Uterus (tissue), 3 donors: ENCODE measurements at regions not wholly inside any gene's neighbourhood (a gene's known extent, or its start where the extent isn't known, plus 50 kb on each side); places are given as distances from the start of the nearest gene placed in this dataset.
"Not testable (repeated sequence)": the region's sequence is repeated elsewhere in the genome, so short reads cannot be mapped to it uniquely, and the experiment has no call there.

ENCODE experiments used
- DNase-seq, 2 donors: peaks; one replicate each; pipeline ENCODE4 v3.0.0-alpha.2; 2019 to 2020
- H3K27ac ChIP-seq, 2 donors: fragments of 200-600 bp; sonication (generic); 1 replicate in 1 of 2; 2 replicates in 1 of 2; pipeline ENCODE4 v1.5.1; 2016 to 2018
- H3K27me3 ChIP-seq, 2 donors: fragments of 200-600 bp; sonication (generic); one replicate each; pipeline ENCODE4 v1.5.1; 2018 to 2019; ENCODE audit warnings: control low read depth in 1 of 2
- H3K36me3 ChIP-seq, 2 donors: fragments of 200-600 bp; sonication (generic); one replicate each; pipeline ENCODE4 v1.5.1; 2019; ENCODE audit warnings: control low read depth in 1 of 2
- H3K4me1 ChIP-seq, 2 donors: fragments of 200-600 bp; sonication (generic); one replicate each; pipeline ENCODE4 v1.5.1; 2018 to 2019; ENCODE audit warnings: control low read depth in 1 of 2
- H3K4me3 ChIP-seq, 2 donors: fragments of 200-600 bp; sonication (generic); 1 replicate in 1 of 2; 2 replicates in 1 of 2; pipeline ENCODE4 v1.5.1; 2018 to 2019; ENCODE audit warnings: mild to moderate bottlenecking in 1 of 2
- H3K9me3 ChIP-seq, 2 donors: fragments of 200-600 bp; sonication (generic); one replicate each; pipeline ENCODE4 v1.5.1; 2019; ENCODE audit warnings: control low read depth in 1 of 2
- CTCF ChIP-seq, 4 experiments: fragments of 200-600 bp in 2 of 4; fragments of 450-650 bp in 2 of 4; sonication (generic) in 2 of 4; IDR thresholded peaks; one replicate each; pipeline ENCODE4 v1.5.1; 2016 to 2019; ENCODE audit warnings: antibody characterized with exemption in 4 of 4, mild to moderate bottlenecking in 2 of 4, moderate library complexity in 1 of 4
- POLR2A ChIP-seq, 2 donors: fragments of 450-650 bp; IDR thresholded peaks; one replicate each; pipeline ENCODE4 v1.6.1; 2016; ENCODE audit warnings: antibody characterized with exemption in 2 of 2, mild to moderate bottlenecking in 1 of 2, moderate library complexity in 1 of 2
- intact Hi-C: fragments of 100-400 bp; cut with DNase I; formaldehyde crosslinking; loops from one replicate; pipeline ENCODE4 v1.15.1; 2023; ENCODE audit warnings: low total_unique reads
- donor health status: DM: yes; HTN: yes; CAD: no.

GRCh38 chr19:14328406-14328805 lies 52.8 kb upstream of the ADGRE5 start:
- DNase-seq: no peak
- Histone ChIP-seq H3K4me1 (no peaks in the 10 kb centered on the region), H3K4me3 (no peak overlapping the region), H3K27me3 (no peaks in the 10 kb centered on the region), H3K27ac (no peak overlapping the region), H3K9me3 (no peaks in the 10 kb centered on the region), H3K36me3 (no peaks in the 10 kb centered on the region)
- no peak for TF ChIP-seq POLR2A (IDR thresholded peaks at IDR 0.05)
- no peak for TF ChIP-seq CTCF (IDR thresholded peaks at IDR 0.05)
- intact Hi-C loops: no loop called here

GRCh38 chr19:14327061-14327460 lies 54.2 kb upstream of the ADGRE5 start:
- H3K27me3 ChIP-seq, intact Hi-C loops, H3K4me1 ChIP-seq, DNase-seq, H3K4me3 ChIP-seq, H3K9me3 ChIP-seq, H3K36me3 ChIP-seq, H3K27ac ChIP-seq: not testable (repeated sequence)

GRCh38 chr19:14325863-14326262 lies 55.4 kb upstream of the ADGRE5 start:
- no peak overlapping the region for H3K27ac ChIP-seq
- intact Hi-C loops: no loop called here
- DNase-seq: no peak
- no peaks in the 10 kb centered on the region for H3K9me3 ChIP-seq
- H3K4me1 ChIP-seq: no peaks in the 10 kb centered on the region
- H3K27me3 ChIP-seq: no peaks in the 10 kb centered on the region
- no peak overlapping the region for H3K4me3 ChIP-seq
- TF ChIP-seq CTCF (IDR thresholded peaks at IDR 0.05): no peak
- no peak for TF ChIP-seq POLR2A (IDR thresholded peaks at IDR 0.05)
- H3K36me3 ChIP-seq: no peaks in the 10 kb centered on the region

- no peak for TF ChIP-seq CTCF (IDR thresholded peaks at IDR 0.05)
- TF ChIP-seq POLR2A (IDR thresholded peaks at IDR 0.05): no peak
- no peaks in the 10 kb centered on the region for H3K4me1 ChIP-seq
- no peaks in the 10 kb centered on the region for H3K9me3 ChIP-seq
- intact Hi-C loops: no loop called here
- no peaks in the 10 kb centered on the region for H3K27me3 ChIP-seq
- H3K4me3 ChIP-seq: no peak overlapping the region
- no peak for DNase-seq
- H3K27ac ChIP-seq: no peak overlapping the region
- no peaks in the 10 kb centered on the region for H3K36me3 ChIP-seq
These were observed 56.1 kb upstream of the ADGRE5 start for GRCh38 chr19:14325134-14325533.

GRCh38 chr19:14322889-14323463 lies 58.3 kb upstream of the ADGRE5 start:
- H3K36me3 ChIP-seq: no peaks in the 10 kb centered on the region
- no peaks in the 10 kb centered on the region for H3K9me3 ChIP-seq
- no peaks in the 10 kb centered on the region for H3K4me1 ChIP-seq
- intact Hi-C loops: no loop called here
- TF ChIP-seq CTCF (IDR thresholded peaks at IDR 0.05): no peak
- no peak for TF ChIP-seq POLR2A (IDR thresholded peaks at IDR 0.05)
- H3K27ac ChIP-seq: no peak overlapping the region
- no peak overlapping the region for H3K4me3 ChIP-seq
- DNase-seq: no peak
- no peaks in the 10 kb centered on the region for H3K27me3 ChIP-seq

GRCh38 chr19:14320253-14320652 lies 61.0 kb upstream of the ADGRE5 start:
- no peak overlapping the region for H3K4me3 ChIP-seq
- no peaks in the 10 kb centered on the region for H3K36me3 ChIP-seq
- H3K27ac ChIP-seq: no peak overlapping the region
- intact Hi-C loops: no loop called here
- H3K27me3 ChIP-seq: no peaks in the 10 kb centered on the region
- H3K4me1 ChIP-seq: no peaks in the 10 kb centered on the region
- H3K9me3 ChIP-seq: no peaks in the 10 kb centered on the region
- no peak for TF ChIP-seq CTCF (IDR thresholded peaks at IDR 0.05)
- no peak for TF ChIP-seq POLR2A (IDR thresholded peaks at IDR 0.05)
- no peak for DNase-seq

- H3K9me3 ChIP-seq, H3K4me1 ChIP-seq, H3K4me3 ChIP-seq, H3K36me3 ChIP-seq, H3K27me3 ChIP-seq, DNase-seq, intact Hi-C loops, H3K27ac ChIP-seq: not testable (repeated sequence)
These were observed 61.5 kb upstream of the ADGRE5 start for GRCh38 chr19:14319720-14320119.
